DND-41 (cell line): ENCODE measurements at regions not wholly inside any gene's neighbourhood (a gene's known extent, or its start where the extent isn't known, plus 50 kb on each side); places are given as distances from the start of the nearest gene placed in this dataset.

ENCODE experiments used
- EZH2 ChIP-seq: IDR thresholded peaks from 3 replicates; pipeline ENCODE4 v1.6.1; 2012; ENCODE audit warnings: borderline replicate concordance, low read depth, mild to moderate bottlenecking, moderate library complexity, low read length, inconsistent platforms; ENCODE audit not compliant: severe bottlenecking
- TF ChIP-seq, protein P1 (sequence below): IDR thresholded peaks from 2 replicates; pipeline ENCODE4 v1.5.1; 2012; ENCODE audit warnings: borderline replicate concordance, low read length, moderate library complexity, mild to moderate bottlenecking; ENCODE audit not compliant: poor library complexity, severe bottlenecking; ENCODE audit errors: extremely low read depth

DNA sequence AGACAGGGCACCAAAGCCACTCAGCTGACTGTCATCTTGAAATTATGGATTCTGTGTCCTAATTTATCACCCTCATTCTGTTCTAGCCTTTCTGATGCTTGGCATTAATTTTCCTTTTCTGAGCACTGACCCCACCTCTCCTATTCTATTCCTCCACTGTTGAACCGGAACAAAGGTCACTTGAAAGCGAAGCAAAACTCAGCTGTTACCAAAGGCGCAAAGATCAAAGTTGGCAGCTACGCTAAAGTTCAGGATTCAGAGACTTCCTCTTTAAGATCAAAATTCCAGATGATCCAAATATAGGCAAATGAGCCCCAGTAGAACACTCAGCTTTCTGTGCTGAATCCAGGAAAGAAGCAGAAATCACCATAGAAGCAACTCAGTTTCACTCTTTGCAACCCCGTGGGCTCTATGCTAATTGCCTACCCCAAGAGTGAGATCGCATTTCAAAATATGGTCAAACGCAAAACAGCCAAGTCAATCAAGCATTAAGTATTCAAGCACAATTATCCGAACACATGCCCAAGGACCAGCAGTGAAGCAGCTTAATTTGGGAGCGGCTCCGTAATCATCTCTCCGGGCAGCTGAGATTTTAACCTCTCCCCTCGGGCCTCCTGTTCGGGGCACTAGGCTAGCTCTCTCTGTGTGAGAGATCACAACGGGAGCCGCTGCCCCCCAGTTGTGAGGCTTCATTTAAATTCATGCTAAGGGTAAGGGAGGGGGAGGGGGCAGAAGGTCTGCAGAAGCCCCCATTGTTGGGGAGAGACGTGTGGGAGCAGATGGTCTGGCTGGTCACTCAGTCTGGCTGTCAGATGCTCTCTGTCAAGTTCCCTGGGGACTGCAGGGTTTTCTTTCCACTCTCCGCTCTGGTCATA is 288.6 kb downstream of the ELAVL2 start:
- TF ChIP-seq, protein P1, sequence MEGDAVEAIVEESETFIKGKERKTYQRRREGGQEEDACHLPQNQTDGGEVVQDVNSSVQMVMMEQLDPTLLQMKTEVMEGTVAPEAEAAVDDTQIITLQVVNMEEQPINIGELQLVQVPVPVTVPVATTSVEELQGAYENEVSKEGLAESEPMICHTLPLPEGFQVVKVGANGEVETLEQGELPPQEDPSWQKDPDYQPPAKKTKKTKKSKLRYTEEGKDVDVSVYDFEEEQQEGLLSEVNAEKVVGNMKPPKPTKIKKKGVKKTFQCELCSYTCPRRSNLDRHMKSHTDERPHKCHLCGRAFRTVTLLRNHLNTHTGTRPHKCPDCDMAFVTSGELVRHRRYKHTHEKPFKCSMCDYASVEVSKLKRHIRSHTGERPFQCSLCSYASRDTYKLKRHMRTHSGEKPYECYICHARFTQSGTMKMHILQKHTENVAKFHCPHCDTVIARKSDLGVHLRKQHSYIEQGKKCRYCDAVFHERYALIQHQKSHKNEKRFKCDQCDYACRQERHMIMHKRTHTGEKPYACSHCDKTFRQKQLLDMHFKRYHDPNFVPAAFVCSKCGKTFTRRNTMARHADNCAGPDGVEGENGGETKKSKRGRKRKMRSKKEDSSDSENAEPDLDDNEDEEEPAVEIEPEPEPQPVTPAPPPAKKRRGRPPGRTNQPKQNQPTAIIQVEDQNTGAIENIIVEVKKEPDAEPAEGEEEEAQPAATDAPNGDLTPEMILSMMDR: no peak
- no peak for TF ChIP-seq EZH2
